Cardiac muscle cell (in vitro differentiated cells and primary cell): ENCODE measurements at regions not wholly inside any gene's neighbourhood (a gene's known extent, or its start where the extent isn't known, plus 50 kb on each side); places are given as distances from the start of the nearest gene placed in this dataset.

ENCODE experiments used
- DNase-seq, 2 donors: peaks; one replicate each; pipeline versions ENCODE4 v3.0.0 to v3.0.0-alpha.2; 2010 to 2017; ENCODE audit warnings: low read depth in 1 of 2, low spot score in 1 of 2
- H3K27ac ChIP-seq: fragments of 200-600 bp; sonication (generic); 2 replicates; pipeline ENCODE4 v1.5.1; 2016
- H3K27me3 ChIP-seq: fragments of 200-600 bp; sonication (generic); 2 replicates; pipeline ENCODE4 v1.6.0; 2016; ENCODE audit warnings: control low read depth
- H3K36me3 ChIP-seq: fragments of 200-600 bp; sonication (generic); 2 replicates; pipeline ENCODE4 v1.5.1; 2016; ENCODE audit warnings: control low read depth
- H3K4me1 ChIP-seq: fragments of 200-600 bp; sonication (generic); 2 replicates; pipeline ENCODE4 v1.8.1; 2017; ENCODE audit warnings: low read depth, mild to moderate bottlenecking, mixed run types
- H3K4me3 ChIP-seq: fragments of 200-600 bp; sonication (generic); 2 replicates; pipeline ENCODE4 v1.5.1; 2016; ENCODE audit warnings: mild to moderate bottlenecking
- H3K9me3 ChIP-seq: fragments of 200-600 bp; sonication (generic); 2 replicates; pipeline ENCODE4 v1.5.1; 2017; ENCODE audit warnings: low read depth, mild to moderate bottlenecking, control low read depth
- TF ChIP-seq, protein P1 (sequence below): IDR thresholded peaks from 2 replicates; pipeline ENCODE4 v1.5.1; 2012; ENCODE audit warnings: low read depth, mild to moderate bottlenecking, low read length

- H3K27me3 ChIP-seq = peaks cover 11% of the 10 kb centered on the region
- H3K4me3 ChIP-seq = no peak overlapping the region
- H3K4me1 ChIP-seq = peaks cover 4% of the 10 kb centered on the region
- TF ChIP-seq, protein P1, sequence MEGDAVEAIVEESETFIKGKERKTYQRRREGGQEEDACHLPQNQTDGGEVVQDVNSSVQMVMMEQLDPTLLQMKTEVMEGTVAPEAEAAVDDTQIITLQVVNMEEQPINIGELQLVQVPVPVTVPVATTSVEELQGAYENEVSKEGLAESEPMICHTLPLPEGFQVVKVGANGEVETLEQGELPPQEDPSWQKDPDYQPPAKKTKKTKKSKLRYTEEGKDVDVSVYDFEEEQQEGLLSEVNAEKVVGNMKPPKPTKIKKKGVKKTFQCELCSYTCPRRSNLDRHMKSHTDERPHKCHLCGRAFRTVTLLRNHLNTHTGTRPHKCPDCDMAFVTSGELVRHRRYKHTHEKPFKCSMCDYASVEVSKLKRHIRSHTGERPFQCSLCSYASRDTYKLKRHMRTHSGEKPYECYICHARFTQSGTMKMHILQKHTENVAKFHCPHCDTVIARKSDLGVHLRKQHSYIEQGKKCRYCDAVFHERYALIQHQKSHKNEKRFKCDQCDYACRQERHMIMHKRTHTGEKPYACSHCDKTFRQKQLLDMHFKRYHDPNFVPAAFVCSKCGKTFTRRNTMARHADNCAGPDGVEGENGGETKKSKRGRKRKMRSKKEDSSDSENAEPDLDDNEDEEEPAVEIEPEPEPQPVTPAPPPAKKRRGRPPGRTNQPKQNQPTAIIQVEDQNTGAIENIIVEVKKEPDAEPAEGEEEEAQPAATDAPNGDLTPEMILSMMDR = no peak
- no peaks in the 10 kb centered on the region for H3K36me3 ChIP-seq
- peak in 1 of 2 donors; percentile 67 for DNase-seq
- no peaks in the 10 kb centered on the region for H3K9me3 ChIP-seq
- H3K27ac ChIP-seq = no peak overlapping the region
Measured at GRCh38 chr3:194738254-194739093, 52.8 kb downstream of the FAM43A start.

DNA sequence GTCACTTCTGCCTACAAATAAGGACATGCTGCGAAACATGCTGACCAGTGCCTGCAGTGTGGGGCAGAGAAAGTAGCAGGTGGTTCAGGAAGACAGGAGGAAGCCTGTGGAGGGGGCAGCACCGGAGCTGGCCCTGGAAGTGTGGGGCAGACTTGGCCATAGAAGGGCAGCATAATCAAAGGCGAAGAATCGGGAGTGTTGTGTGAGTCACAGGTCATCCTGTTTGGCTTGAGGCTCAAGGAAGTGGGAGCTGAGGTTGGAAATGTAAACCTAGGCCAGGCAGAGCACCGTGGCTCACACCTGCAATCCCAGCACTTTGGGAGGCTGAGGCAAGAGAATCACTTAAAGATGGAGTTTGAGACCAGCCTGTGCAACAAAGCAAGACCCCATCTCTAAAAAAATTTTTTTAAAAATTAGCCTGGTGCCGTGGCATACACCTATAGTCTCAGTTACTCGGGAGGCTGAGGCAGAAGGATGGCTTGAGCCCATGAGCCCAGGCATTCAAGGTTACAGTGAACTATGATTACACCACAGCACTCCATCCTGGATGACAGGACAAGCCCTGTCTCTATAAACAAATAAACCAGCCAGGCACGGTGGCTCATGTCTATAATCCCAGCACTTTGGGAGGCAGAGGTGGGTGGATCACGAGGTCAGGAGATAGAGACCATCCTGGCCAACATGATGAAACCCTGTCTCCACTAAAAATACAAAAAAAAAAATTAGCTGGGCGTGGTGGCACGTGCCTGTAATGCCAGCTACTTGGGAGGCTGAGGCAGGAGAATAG is 54.0 kb downstream of the FAM43A start:
- Histone ChIP-seq H3K36me3 (no peaks in the 10 kb centered on the region), H3K27ac (no peak overlapping the region), H3K4me3 (no peak overlapping the region), H3K9me3 (no peaks in the 10 kb centered on the region), H3K27me3 (peaks cover 11% of the 10 kb centered on the region), H3K4me1 (peaks cover 4% of the 10 kb centered on the region)
- TF ChIP-seq, protein P1 = no peak
- no peak for DNase-seq

DNA sequence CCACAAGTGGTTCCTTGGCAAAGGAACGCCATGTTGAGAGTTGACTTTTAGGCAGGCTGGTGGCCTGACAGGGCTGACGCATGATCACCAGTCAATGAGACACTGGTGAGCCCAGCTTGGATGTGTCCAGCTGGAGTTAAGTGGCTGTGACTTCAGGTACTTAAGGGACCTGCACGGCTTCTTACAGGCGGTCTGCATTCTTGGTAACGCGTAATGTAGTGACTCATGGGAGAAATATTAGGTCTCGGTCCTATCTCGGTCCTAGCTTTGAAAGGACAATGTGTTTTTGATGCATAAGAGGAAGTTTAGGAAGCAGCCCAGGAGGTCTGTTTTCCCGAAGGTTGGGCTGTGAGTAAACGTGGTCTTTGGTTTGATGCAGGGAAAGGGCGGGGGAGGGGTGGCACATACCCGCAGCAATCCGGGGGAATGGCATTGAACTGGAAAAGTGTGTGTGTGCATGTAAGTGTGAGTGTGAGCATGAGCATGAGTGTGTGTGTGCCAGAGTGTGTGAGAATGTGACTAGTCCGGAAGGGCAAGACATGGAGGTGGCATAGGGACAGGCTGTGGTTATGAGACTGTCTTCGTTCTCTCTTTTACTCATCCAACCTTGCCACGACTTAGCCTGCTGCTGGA is 55.3 kb downstream of the FAM43A start:
- H3K36me3 ChIP-seq = no peaks in the 10 kb centered on the region
- no peak overlapping the region for H3K4me3 ChIP-seq
- peaks cover 11% of the 10 kb centered on the region for H3K27me3 ChIP-seq
- peaks cover 4% of the 10 kb centered on the region for H3K4me1 ChIP-seq
- TF ChIP-seq, protein P1 = no peak
- H3K27ac ChIP-seq = no peak overlapping the region
- peak; percentile 44 to 88 for DNase-seq
- no peaks in the 10 kb centered on the region for H3K9me3 ChIP-seq

- Histone ChIP-seq H3K4me1 (peaks cover 4% of the 10 kb centered on the region), H3K27ac (no peak overlapping the region), H3K9me3 (no peaks in the 10 kb centered on the region), H3K4me3 (no peak overlapping the region), H3K27me3 (peaks cover 8% of the 10 kb centered on the region), H3K36me3 (no peaks in the 10 kb centered on the region)
- DNase-seq = no peak
- TF ChIP-seq, protein P1 = no peak
Measured at GRCh38 chr3:194741916-194742315, 56.2 kb downstream of the FAM43A start.

DNA sequence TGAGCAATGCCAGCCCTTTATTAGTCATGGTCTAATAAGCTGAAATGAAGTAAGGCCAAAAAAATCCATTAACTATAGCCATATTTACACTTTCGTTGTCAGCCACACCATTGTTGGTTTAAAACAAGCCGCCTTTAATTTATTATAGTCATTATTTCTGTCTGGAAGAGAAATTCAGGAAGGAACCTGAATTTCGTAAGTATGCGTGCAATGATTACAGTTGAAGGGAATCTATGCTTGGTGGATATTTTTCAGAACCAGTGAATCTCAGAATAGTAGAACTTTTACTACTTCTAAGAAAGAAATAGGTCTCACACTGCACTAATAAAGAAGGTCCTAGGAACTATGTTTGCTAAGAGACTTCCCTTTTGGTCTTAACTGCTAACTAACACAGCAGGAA is 59.1 kb downstream of the FAM43A start:
- no peak for DNase-seq
- H3K4me3 ChIP-seq = no peak overlapping the region
- H3K36me3 ChIP-seq = no peaks in the 10 kb centered on the region
- no peaks in the 10 kb centered on the region for H3K27me3 ChIP-seq
- TF ChIP-seq, protein P1 = no peak
- peaks cover 4% of the 10 kb centered on the region for H3K4me1 ChIP-seq
- H3K27ac ChIP-seq = no peak overlapping the region
- no peaks in the 10 kb centered on the region for H3K9me3 ChIP-seq
